ENCODE measurements at regions not wholly inside any gene's neighbourhood (a gene's known extent, or its start where the extent isn't known, plus 50 kb on each side); places are given as distances from the start of the nearest gene placed in this dataset.

DNA sequence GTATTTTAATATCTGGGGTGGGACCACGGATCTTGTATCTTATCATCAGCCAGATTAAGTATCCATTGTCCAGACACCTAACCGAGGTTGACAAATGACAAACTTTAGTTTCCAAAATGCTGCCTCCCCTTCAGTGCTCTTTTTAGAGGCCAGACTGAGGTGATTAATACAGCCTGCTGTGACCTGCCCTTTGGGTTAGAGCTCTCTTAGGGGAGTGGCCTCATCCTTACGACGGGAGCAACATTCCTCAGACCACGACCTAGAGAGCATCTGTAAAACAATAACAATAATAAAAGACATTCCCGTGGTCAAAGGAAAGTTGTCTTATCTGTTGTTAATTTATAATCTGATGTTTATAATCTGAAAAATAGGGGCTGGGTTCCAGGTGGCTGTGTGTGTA, 405.3 kb downstream of the LPIN1 start:
- no peak overlapping the region for H2AFZ ChIP-seq (replicated peaks)
- no peak overlapping the region for H3K27ac ChIP-seq
- H3K9me3 Mint-ChIP-seq, result no peaks in the 10 kb centered on the region
- no peak overlapping the region for H3K4me2 ChIP-seq
- H3K9ac ChIP-seq, result no peak overlapping the region
- H3K4me1 Mint-ChIP-seq, result peaks cover 6% of the 10 kb centered on the region
- no peak overlapping the region for H3K4me3 Mint-ChIP-seq
- no peak for DNase-seq (ENCODE audit: low spot score)
- H3K27me3 Mint-ChIP-seq (ENCODE audit: insufficient read depth, low read depth), result peaks cover 3% of the 10 kb centered on the region
- H3K27me3 ChIP-seq, result no peaks in the 10 kb centered on the region
- no peaks in the 10 kb centered on the region for H3K36me3 ChIP-seq
- H3K9me3 ChIP-seq (ENCODE audit: low read depth), result no peaks in the 10 kb centered on the region
- no peaks in the 10 kb centered on the region for H4K20me1 ChIP-seq (ENCODE audit: low read depth)
- no peaks in the 10 kb centered on the region for H3K36me3 Mint-ChIP-seq
- TF ChIP-seq EZH2phosphoT487 (IDR thresholded peaks at IDR 0.05) (no peak), EZH2 (IDR thresholded peaks at IDR 0.05) (no peak)
- TF ChIP-seq, protein P1, sequence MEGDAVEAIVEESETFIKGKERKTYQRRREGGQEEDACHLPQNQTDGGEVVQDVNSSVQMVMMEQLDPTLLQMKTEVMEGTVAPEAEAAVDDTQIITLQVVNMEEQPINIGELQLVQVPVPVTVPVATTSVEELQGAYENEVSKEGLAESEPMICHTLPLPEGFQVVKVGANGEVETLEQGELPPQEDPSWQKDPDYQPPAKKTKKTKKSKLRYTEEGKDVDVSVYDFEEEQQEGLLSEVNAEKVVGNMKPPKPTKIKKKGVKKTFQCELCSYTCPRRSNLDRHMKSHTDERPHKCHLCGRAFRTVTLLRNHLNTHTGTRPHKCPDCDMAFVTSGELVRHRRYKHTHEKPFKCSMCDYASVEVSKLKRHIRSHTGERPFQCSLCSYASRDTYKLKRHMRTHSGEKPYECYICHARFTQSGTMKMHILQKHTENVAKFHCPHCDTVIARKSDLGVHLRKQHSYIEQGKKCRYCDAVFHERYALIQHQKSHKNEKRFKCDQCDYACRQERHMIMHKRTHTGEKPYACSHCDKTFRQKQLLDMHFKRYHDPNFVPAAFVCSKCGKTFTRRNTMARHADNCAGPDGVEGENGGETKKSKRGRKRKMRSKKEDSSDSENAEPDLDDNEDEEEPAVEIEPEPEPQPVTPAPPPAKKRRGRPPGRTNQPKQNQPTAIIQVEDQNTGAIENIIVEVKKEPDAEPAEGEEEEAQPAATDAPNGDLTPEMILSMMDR (IDR thresholded peaks at IDR 0.05), result no peak
- H3F3A ChIP-seq (ENCODE audit: low read depth), result no peaks in the 10 kb centered on the region
- no peak overlapping the region for H3K27ac Mint-ChIP-seq
- no peaks in the 10 kb centered on the region for H3K79me2 ChIP-seq (ENCODE audit: low read depth)
- no peaks in the 10 kb centered on the region for H3K4me1 ChIP-seq
- H3K4me3 ChIP-seq, result no peak overlapping the region

DNA sequence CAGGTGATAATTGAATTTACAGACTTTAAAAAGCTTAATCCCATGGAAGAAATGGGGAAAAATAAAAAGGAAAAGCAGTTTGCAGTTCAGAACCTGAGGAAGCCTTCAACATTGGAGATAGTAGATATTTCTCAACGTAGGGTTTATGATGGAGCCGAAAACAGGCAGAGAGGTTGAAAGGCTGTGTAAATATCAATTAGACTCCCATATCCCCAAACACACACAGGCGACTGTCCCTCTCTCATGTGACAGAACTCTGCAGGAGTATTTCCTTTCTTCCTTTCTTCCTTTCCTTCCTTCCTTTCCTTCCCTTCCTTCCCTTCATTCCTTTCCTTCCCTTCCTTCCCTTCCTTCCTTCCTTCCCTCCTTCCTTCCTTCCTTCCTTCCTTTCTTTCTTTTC, 406.5 kb downstream of the LPIN1 start:
- Mint-ChIP-seq H3K36me3 (no peaks in the 10 kb centered on the region), H3K9me3 (no peaks in the 10 kb centered on the region), H3K4me1 (peaks cover 6% of the 10 kb centered on the region), H3K27me3 (ENCODE audit: insufficient read depth, low read depth) (peaks cover 3% of the 10 kb centered on the region), H3K4me3 (no peak overlapping the region), H3K27ac (no peak overlapping the region)
- Histone ChIP-seq H3K79me2 (ENCODE audit: low read depth) (no peaks in the 10 kb centered on the region), H3K4me2 (no peak overlapping the region), H3K27ac (no peak overlapping the region), H3K9me3 (ENCODE audit: low read depth) (no peaks in the 10 kb centered on the region), H2AFZ (replicated peaks) (no peak overlapping the region), H4K20me1 (ENCODE audit: low read depth) (no peaks in the 10 kb centered on the region), H3K4me3 (no peak overlapping the region), H3K9ac (no peak overlapping the region), H3F3A (ENCODE audit: low read depth) (no peaks in the 10 kb centered on the region), H3K27me3 (no peaks in the 10 kb centered on the region), H3K36me3 (no peaks in the 10 kb centered on the region), H3K4me1 (no peaks in the 10 kb centered on the region)
- no peak for DNase-seq (ENCODE audit: low spot score)
- no peak for TF ChIP-seq EZH2phosphoT487 (IDR thresholded peaks at IDR 0.05)
- no peak for TF ChIP-seq EZH2 (IDR thresholded peaks at IDR 0.05)
- TF ChIP-seq, protein P1 (IDR thresholded peaks at IDR 0.05), result no peak

DNA sequence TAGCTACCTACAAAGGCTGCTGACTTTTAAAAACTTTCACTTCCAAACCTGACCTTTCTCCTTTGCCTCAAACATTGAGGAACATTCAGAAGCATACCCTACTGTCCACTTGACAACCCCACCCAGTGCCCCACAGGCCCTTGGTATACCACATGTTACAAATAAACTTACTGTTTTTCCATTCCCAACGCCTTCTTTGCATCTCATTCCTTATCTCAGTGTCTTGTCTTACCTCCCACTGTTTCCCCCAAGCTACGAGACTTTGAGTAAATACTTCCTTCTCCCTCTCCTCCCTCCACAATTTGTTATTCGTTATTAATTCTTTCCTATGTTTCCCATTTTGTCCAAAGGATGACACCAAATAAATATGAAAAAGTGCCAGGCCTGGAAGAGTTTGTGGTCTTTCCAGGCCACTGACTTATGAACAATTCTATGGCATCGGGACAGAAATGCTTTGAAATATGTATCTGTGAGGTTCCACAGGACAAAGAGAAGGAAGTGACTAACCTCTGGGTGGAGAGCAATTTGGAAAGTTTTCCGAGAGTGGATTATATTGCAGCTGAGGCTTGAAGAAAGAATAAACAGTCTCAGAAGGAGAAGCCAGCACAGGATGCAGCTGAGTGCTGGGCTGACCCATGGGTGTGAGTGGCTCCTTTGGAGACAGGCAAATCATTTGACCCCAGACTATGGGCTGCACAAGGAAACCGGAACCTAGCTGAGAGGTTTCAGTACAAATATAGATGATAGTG, 409.0 kb downstream of the LPIN1 start:
- H3K4me3 ChIP-seq, result no peak overlapping the region
- no peaks in the 10 kb centered on the region for H4K20me1 ChIP-seq (ENCODE audit: low read depth)
- H3K79me2 ChIP-seq (ENCODE audit: low read depth), result no peaks in the 10 kb centered on the region
- no peak overlapping the region for H2AFZ ChIP-seq (replicated peaks)
- peaks cover 3% of the 10 kb centered on the region for H3K27me3 Mint-ChIP-seq (ENCODE audit: insufficient read depth, low read depth)
- no peaks in the 10 kb centered on the region for H3K4me1 ChIP-seq
- no peak overlapping the region for H3K4me3 Mint-ChIP-seq
- H3K4me1 Mint-ChIP-seq, result peaks cover 6% of the 10 kb centered on the region
- H3K27me3 ChIP-seq, result no peaks in the 10 kb centered on the region
- no peak overlapping the region for H3K27ac Mint-ChIP-seq
- H3K36me3 Mint-ChIP-seq, result no peaks in the 10 kb centered on the region
- TF ChIP-seq, protein P1 (IDR thresholded peaks at IDR 0.05), result no peak
- TF ChIP-seq EZH2phosphoT487 (IDR thresholded peaks at IDR 0.05) (no peak), EZH2 (IDR thresholded peaks at IDR 0.05) (no peak)
- no peak for DNase-seq (ENCODE audit: low spot score)
- H3K4me2 ChIP-seq, result no peak overlapping the region
- no peaks in the 10 kb centered on the region for H3K9me3 Mint-ChIP-seq
- no peaks in the 10 kb centered on the region for H3F3A ChIP-seq (ENCODE audit: low read depth)
- H3K9ac ChIP-seq, result no peak overlapping the region
- no peaks in the 10 kb centered on the region for H3K36me3 ChIP-seq
- no peaks in the 10 kb centered on the region for H3K9me3 ChIP-seq (ENCODE audit: low read depth)
- H3K27ac ChIP-seq, result no peak overlapping the region
